Epithelial cell of esophagus (primary cell): ENCODE measurements at regions not wholly inside any gene's neighbourhood (a gene's known extent, or its start where the extent isn't known, plus 50 kb on each side); places are given as distances from the start of the nearest gene placed in this dataset.

ENCODE experiments used
- DNase-seq: peaks from one replicate; pipeline ENCODE4 v3.0.0; 2010; ENCODE audit warnings: low read depth
- H3K4me3 ChIP-seq: 2 replicates; pipeline ENCODE4 v1.5.1; 2011; ENCODE audit warnings: mild to moderate bottlenecking, low read length, control low read depth
- CTCF ChIP-seq: IDR thresholded peaks from 2 replicates; pipeline ENCODE4 v1.5.1; 2011; ENCODE audit warnings: low read depth, mild to moderate bottlenecking, low read length, control low read depth, inconsistent platforms; ENCODE audit not compliant: insufficient read depth; ENCODE audit errors: missing control alignments

- TF ChIP-seq CTCF, result no peak
These were observed 1199.4 kb downstream of the SORCS1 start for GRCh38 chr10:105965141-105965540.

GRCh38 chr10:105964009-105964408 is 1200.5 kb downstream of the SORCS1 start:
- TF ChIP-seq CTCF, result no peak
- H3K4me3 ChIP-seq, result no peak overlapping the region
- DNase-seq, result peak; percentile 16

More at GRCh38 chr10:105965141-105965540, 1199.4 kb downstream of the SORCS1 start:
- no peak overlapping the region for H3K4me3 ChIP-seq
- no peak for DNase-seq

- no peak overlapping the region for H3K4me3 ChIP-seq
- TF ChIP-seq CTCF, result no peak
- no peak for DNase-seq
These were observed 1201.1 kb downstream of the SORCS1 start for GRCh38 chr10:105963334-105963884.

GRCh38 chr10:105956550-105956949 is 1208.0 kb downstream of the SORCS1 start:
- no peak for DNase-seq
- no peak overlapping the region for H3K4me3 ChIP-seq
- TF ChIP-seq CTCF, result no peak

- no peak for TF ChIP-seq CTCF
- H3K4me3 ChIP-seq, result no peak overlapping the region
- DNase-seq, result no peak
These were observed 1210.6 kb downstream of the SORCS1 start for GRCh38 chr10:105953861-105954260.

- TF ChIP-seq CTCF, result no peak
- no peak for DNase-seq
- H3K4me3 ChIP-seq, result no peak overlapping the region
These were observed 1211.5 kb downstream of the SORCS1 start for GRCh38 chr10:105953056-105953455.

- peak; percentile 84 for DNase-seq
- no peak for TF ChIP-seq CTCF
- H3K4me3 ChIP-seq, result no peak overlapping the region
These were observed 1212.4 kb downstream of the SORCS1 start for GRCh38 chr10:105952153-105952552.
